H9 (cell line): ENCODE measurements at regions not wholly inside any gene's neighbourhood (a gene's known extent, or its start where the extent isn't known, plus 50 kb on each side); places are given as distances from the start of the nearest gene placed in this dataset.

Experiments
- DNase-seq: peaks from one replicate; pipeline ENCODE4 v3.0.0-alpha.2; 2017
- H2AFZ ChIP-seq: one replicate; pipeline ENCODE4 v1.6.1; 2013; ENCODE audit warnings: mild to moderate bottlenecking, low read length, control low read depth, moderate library complexity
- H2AK5ac ChIP-seq: 2 replicates; pipeline ENCODE4 v1.6.1; 2013; ENCODE audit warnings: low read length, control low read depth, mixed read lengths; ENCODE audit not compliant: insufficient read length
- H2BK120ac ChIP-seq: one replicate; pipeline ENCODE4 v1.6.1; 2013; ENCODE audit warnings: low read depth, mild to moderate bottlenecking, low read length, control low read depth, inconsistent platforms; ENCODE audit not compliant: poor library complexity, severe bottlenecking
- H2BK12ac ChIP-seq: 2 replicates; pipeline ENCODE4 v1.6.1; 2013; ENCODE audit warnings: low read length, control low read depth, mixed read lengths, low read depth; ENCODE audit not compliant: insufficient read length
- H2BK15ac ChIP-seq: 2 replicates; pipeline ENCODE4 v1.6.1; 2013; ENCODE audit warnings: low read depth, low read length, control low read depth
- H2BK20ac ChIP-seq: one replicate; pipeline ENCODE4 v1.6.1; 2013; ENCODE audit warnings: low read depth, mild to moderate bottlenecking, low read length, control low read depth, inconsistent platforms; ENCODE audit not compliant: poor library complexity, severe bottlenecking
- H2BK5ac ChIP-seq: 2 replicates; pipeline ENCODE4 v1.6.1; 2013; ENCODE audit warnings: low read length, control low read depth, mixed read lengths; ENCODE audit not compliant: insufficient read length
- H3K14ac ChIP-seq: 2 replicates; pipeline ENCODE4 v1.6.1; 2013; ENCODE audit warnings: low read length, control low read depth; ENCODE audit not compliant: insufficient read depth
- H3K18ac ChIP-seq: 2 replicates; pipeline ENCODE4 v1.6.1; 2013; ENCODE audit warnings: low read depth, mild to moderate bottlenecking, mixed read lengths, low read length, control low read depth; ENCODE audit not compliant: insufficient read length
- H3K23ac ChIP-seq: 2 replicates; pipeline ENCODE4 v1.6.1; 2013; ENCODE audit warnings: low read length, control low read depth, mixed read lengths, low read depth; ENCODE audit not compliant: insufficient read length
- H3K23me2 ChIP-seq: 2 replicates; pipeline ENCODE4 v1.6.1; 2013; ENCODE audit warnings: low read depth, mild to moderate bottlenecking, mixed read lengths, low read length, control low read depth; ENCODE audit not compliant: insufficient read length, poor library complexity, severe bottlenecking
- H3K27ac ChIP-seq: 2 replicates; pipeline ENCODE4 v1.5.1; 2013; ENCODE audit warnings: low read length, control low read depth, mixed read lengths, low read depth; ENCODE audit not compliant: insufficient read length
- H3K27me3 ChIP-seq: 2 replicates; pipeline ENCODE4 v1.6.1; 2013; ENCODE audit warnings: low read length, control low read depth, inconsistent platforms; ENCODE audit not compliant: insufficient read depth
- H3K4ac ChIP-seq: 2 replicates; pipeline ENCODE4 v1.6.1; 2013; ENCODE audit warnings: low read depth, mild to moderate bottlenecking, control low read depth, inconsistent platforms, low read length, moderate library complexity
- H3K4me1 ChIP-seq: 2 replicates; pipeline ENCODE4 v1.6.1; 2013; ENCODE audit warnings: low read length, control low read depth, inconsistent platforms; ENCODE audit not compliant: insufficient read depth
- H3K4me2 ChIP-seq: 2 replicates; pipeline ENCODE4 v1.6.1; 2013; ENCODE audit warnings: low read length, control low read depth, mixed read lengths; ENCODE audit not compliant: insufficient read length, insufficient read depth
- H3K56ac ChIP-seq: 2 replicates; pipeline ENCODE4 v1.6.1; 2013; ENCODE audit warnings: low read depth, mild to moderate bottlenecking, mixed read lengths, low read length, control low read depth; ENCODE audit not compliant: insufficient read length
- H3K79me1 ChIP-seq: 2 replicates; pipeline ENCODE4 v1.6.1; 2013; ENCODE audit warnings: low read depth, mild to moderate bottlenecking, moderate library complexity, low read length, control low read depth, inconsistent platforms; ENCODE audit not compliant: insufficient read depth, poor library complexity, severe bottlenecking
- H3K79me2 ChIP-seq: 2 replicates; pipeline ENCODE4 v1.6.1; 2013; ENCODE audit warnings: low read length, control low read depth, inconsistent platforms; ENCODE audit not compliant: insufficient read depth
- H3K9ac ChIP-seq: 2 replicates; pipeline ENCODE4 v1.6.1; 2013; ENCODE audit warnings: low read length, control low read depth, mixed read lengths; ENCODE audit not compliant: insufficient read length; ENCODE audit errors: extremely low read depth
- H3K9me3 ChIP-seq: one replicate; pipeline ENCODE4 v1.6.1; 2013; ENCODE audit warnings: low read depth, low read length, inconsistent platforms; ENCODE audit not compliant: control insufficient read depth
- H3T11ph ChIP-seq: one replicate; pipeline ENCODE4 v1.6.1; 2013; ENCODE audit warnings: mild to moderate bottlenecking, low read length, control low read depth, inconsistent platforms
- H4K20me1 ChIP-seq: one replicate; pipeline ENCODE4 v1.6.1; 2013; ENCODE audit not compliant: control insufficient read depth, insufficient read length, insufficient read depth
- H4K5ac ChIP-seq: 2 replicates; pipeline ENCODE4 v1.6.1; 2013; ENCODE audit warnings: low read depth, mild to moderate bottlenecking, mixed read lengths, low read length, control low read depth; ENCODE audit not compliant: insufficient read length
- H4K8ac ChIP-seq: replicated peaks from 2 replicates; pipeline ENCODE4 v1.6.1; 2013; ENCODE audit warnings: low read length, control low read depth, mixed read lengths, low read depth; ENCODE audit not compliant: insufficient read length
- H4K91ac ChIP-seq: 2 replicates; pipeline ENCODE4 v1.6.1; 2013; ENCODE audit warnings: low read depth, mild to moderate bottlenecking, moderate library complexity, mixed read lengths, low read length, control low read depth; ENCODE audit not compliant: insufficient read length
- H3K27ac Mint-ChIP-seq, 3 experiments: 2 replicates in 2 of 3; 3 replicates in 1 of 3; pipeline ENCODE4 v1.8.0; 2020 to 2021; ENCODE audit warnings: mixed read lengths in 3 of 3, mild to moderate bottlenecking in 1 of 3, moderate library complexity in 1 of 3
- H3K27me3 Mint-ChIP-seq: 2 replicates; pipeline ENCODE4 v1.8.0; 2021; ENCODE audit warnings: low read depth, mild to moderate bottlenecking, moderate library complexity, mixed read lengths
- H3K36me3 Mint-ChIP-seq, 3 experiments: 2 replicates in 2 of 3; 3 replicates in 1 of 3; pipeline ENCODE4 v1.8.0; 2020 to 2021; ENCODE audit warnings: low read depth in 3 of 3, mixed read lengths in 3 of 3; ENCODE audit not compliant: insufficient read depth in 1 of 3
- H3K4me1 Mint-ChIP-seq, 2 experiments: 2 replicates each; pipeline ENCODE4 v1.8.0; 2020; ENCODE audit warnings: mixed read lengths in 2 of 2
- H3K4me3 Mint-ChIP-seq, 2 experiments: 2 replicates in 1 of 2; 3 replicates in 1 of 2; pipeline ENCODE4 v1.8.0; 2020 to 2021; ENCODE audit warnings: mild to moderate bottlenecking in 2 of 2, mixed read lengths in 2 of 2, moderate library complexity in 1 of 2
- H3K9me3 Mint-ChIP-seq, 2 experiments: 2 replicates in 1 of 2; 3 replicates in 1 of 2; pipeline ENCODE4 v1.8.0; 2020; ENCODE audit warnings: mild to moderate bottlenecking in 2 of 2, mixed read lengths in 2 of 2, moderate library complexity in 1 of 2
- WGBS: extraction: QIAGEN DNeasy Blood & Tissue Kit; methylation state at CpG from one replicate; pipeline ENCODE4 v1.1.7; 2013; ENCODE audit warnings: missing lambda C conversion rate, low lambda C conversion rate, mixed read lengths; ENCODE audit not compliant: insufficient read length; ENCODE audit errors: extremely low coverage; 5-methylcytosine and 5-hydroxymethylcytosine counted together
- TF ChIP-seq, protein P1 (sequence below): fragments of 200-600 bp; sonication (generic); conservative IDR thresholded peaks from 3 replicates; pipeline ENCODE4 v1.8.0; 2021; ENCODE audit warnings: antibody characterized with exemption, mild to moderate bottlenecking

DNA sequence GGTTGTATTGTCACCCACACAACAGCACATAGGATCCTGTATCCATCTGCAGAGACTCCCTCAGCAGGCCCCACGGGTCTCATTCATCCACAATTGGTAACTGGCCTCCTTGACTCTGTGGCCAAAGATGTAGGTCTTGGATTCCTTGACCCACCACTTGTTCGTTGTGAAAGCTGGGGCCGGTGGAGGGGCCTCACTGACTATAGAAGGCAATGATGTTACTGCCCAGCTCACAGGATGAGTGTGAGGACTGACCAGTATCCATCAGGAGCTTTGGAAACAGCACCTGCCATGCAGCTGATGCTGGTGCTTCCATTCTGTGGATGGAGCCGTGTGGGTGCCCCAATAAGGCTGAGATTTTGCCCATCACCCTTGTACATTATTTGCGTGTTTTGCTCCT is 615.7 kb downstream of the BRD1 start:
- Histone ChIP-seq H3K23ac (no peak overlapping the region), H2BK20ac (no peak overlapping the region), H3K4me2 (no peak overlapping the region), H4K5ac (no peak overlapping the region), H3K79me1 (no peaks in the 10 kb centered on the region), H2BK12ac (no peak overlapping the region), H3K23me2 (no peaks in the 10 kb centered on the region), H2BK120ac (no peak overlapping the region), H3K4ac (no peak overlapping the region), H4K91ac (no peak overlapping the region), H4K20me1 (no peaks in the 10 kb centered on the region), H3K27ac (no peak overlapping the region), H2AFZ (no peak overlapping the region), H3K9me3 (no peaks in the 10 kb centered on the region), H3K18ac (no peak overlapping the region), H3T11ph (no peak overlapping the region), H3K14ac (no peak overlapping the region), H4K8ac (no peak overlapping the region), H2AK5ac (no peak overlapping the region), H3K56ac (no peak overlapping the region), H2BK5ac (no peak overlapping the region), H3K4me1 (no peaks in the 10 kb centered on the region), H3K9ac (no peak overlapping the region), H3K27me3 (no peaks in the 10 kb centered on the region), H2BK15ac (no peak overlapping the region), H3K79me2 (no peaks in the 10 kb centered on the region)
- Mint-ChIP-seq H3K27me3 (peaks cover 42% of the 10 kb centered on the region), H3K9me3 (peaks cover 5 to 6% of the 10 kb centered on the region in 2 experiments), H3K36me3 (0 out of 7 replicates have a peak, but pooled peaks cover 0 to 5% (median 0%) of the 10 kb centered on the region in 3 experiments), H3K27ac (no peak overlapping the region), H3K4me1 (no peaks in the 10 kb centered on the region), H3K4me3 (no peak overlapping the region)
- TF ChIP-seq, protein P1, sequence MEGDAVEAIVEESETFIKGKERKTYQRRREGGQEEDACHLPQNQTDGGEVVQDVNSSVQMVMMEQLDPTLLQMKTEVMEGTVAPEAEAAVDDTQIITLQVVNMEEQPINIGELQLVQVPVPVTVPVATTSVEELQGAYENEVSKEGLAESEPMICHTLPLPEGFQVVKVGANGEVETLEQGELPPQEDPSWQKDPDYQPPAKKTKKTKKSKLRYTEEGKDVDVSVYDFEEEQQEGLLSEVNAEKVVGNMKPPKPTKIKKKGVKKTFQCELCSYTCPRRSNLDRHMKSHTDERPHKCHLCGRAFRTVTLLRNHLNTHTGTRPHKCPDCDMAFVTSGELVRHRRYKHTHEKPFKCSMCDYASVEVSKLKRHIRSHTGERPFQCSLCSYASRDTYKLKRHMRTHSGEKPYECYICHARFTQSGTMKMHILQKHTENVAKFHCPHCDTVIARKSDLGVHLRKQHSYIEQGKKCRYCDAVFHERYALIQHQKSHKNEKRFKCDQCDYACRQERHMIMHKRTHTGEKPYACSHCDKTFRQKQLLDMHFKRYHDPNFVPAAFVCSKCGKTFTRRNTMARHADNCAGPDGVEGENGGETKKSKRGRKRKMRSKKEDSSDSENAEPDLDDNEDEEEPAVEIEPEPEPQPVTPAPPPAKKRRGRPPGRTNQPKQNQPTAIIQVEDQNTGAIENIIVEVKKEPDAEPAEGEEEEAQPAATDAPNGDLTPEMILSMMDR, result no peak
- DNase-seq, result peak; percentile 6
- no CpG with 5 or more reads among the region's 5 CpGs for WGBS
